K562 (cell line): ENCODE measurements at regions not wholly inside any gene's neighbourhood (a gene's known extent, or its start where the extent isn't known, plus 50 kb on each side); places are given as distances from the start of the nearest gene placed in this dataset.

Experiments used
- ATAC-seq: fragments of 200-7000 bp; cut with Tn5 transposase; 3 replicates; pipeline ENCODE4 v1.9.1; 2020; ENCODE audit warnings: moderate library complexity
- BruUV-seq: library from RNA; stranded (reverse); fragments of 400-500 nt; replicated peaks from 2 replicates; lab custom pipeline; 2021; lab: Mats Ljungman, UMichigan
- CTCF ChIA-PET: fragments of 300-600 bp; formaldehyde crosslinking; extraction: SDS; loops from one replicate; lab custom pipeline; 2021; ENCODE audit warnings: low intra/inter-chr PET ratio; lab: Yijun Ruan, JAX
- POLR2A ChIA-PET: fragments of 300-600, 350-650 bp; sonication (Branson Sonifier 250); formaldehyde crosslinking; extraction: SDS; loops from one replicate; lab custom pipeline; 2021; ENCODE audit warnings: antibody characterized with exemption, inconsistent platforms; lab: Yijun Ruan, JAX
- DNase-seq, 4 experiments: peaks; one replicate each; pipeline versions ENCODE4 v3.0.0 to v3.0.0-alpha.2; 2011 to 2018; ENCODE audit warnings: low spot score in 3 of 4, mixed read lengths in 3 of 4; ENCODE audit errors: extremely low read depth in 1 of 4
- FAIRE-seq: peaks from 2 replicates; lab custom pipeline; 2011; peaks lifted over from hg19 to GRCh38; lab: Jason Lieb, UNC
- H2AFZ ChIP-seq: 2 replicates; pipeline ENCODE4 v1.6.0; 2011; ENCODE audit warnings: low read depth, low read length, control low read depth, inconsistent platforms
- H3K27ac ChIP-seq: fragments of 200-600 bp; 3 replicates; pipeline ENCODE4 v1.8.0; 2011; ENCODE audit warnings: low read depth, mild to moderate bottlenecking, control low read depth, inconsistent platforms, low read length, moderate library complexity, mixed read lengths; ENCODE audit errors: extremely low read depth
- H3K27me3 ChIP-seq, 2 experiments: fragments of 300-600 bp in 1 of 2; 2 replicates in 1 of 2; 3 replicates in 1 of 2; pipeline versions ENCODE4 v1.6.0 to v1.8.0; 2011; ENCODE audit warnings: inconsistent platforms in 2 of 2, low read length in 2 of 2, mild to moderate bottlenecking in 1 of 2, mixed read lengths in 1 of 2, moderate library complexity in 1 of 2; ENCODE audit not compliant: control insufficient read depth in 2 of 2, insufficient read depth in 2 of 2
- H3K36me3 ChIP-seq: fragments of 300-600 bp; 3 replicates; pipeline ENCODE4 v1.8.0; 2011; ENCODE audit warnings: mild to moderate bottlenecking, low read length, inconsistent platforms; ENCODE audit not compliant: control insufficient read depth, insufficient read depth
- H3K4me1 ChIP-seq, 2 experiments: fragments of 200-600 bp in 1 of 2; replicated peaks in 1 of 2; 2 replicates in 1 of 2; 3 replicates in 1 of 2; pipeline versions ENCODE4 v1.5.1 to v1.8.0; 2011; ENCODE audit warnings: inconsistent platforms in 2 of 2, low read length in 2 of 2, mild to moderate bottlenecking in 1 of 2, mixed read lengths in 1 of 2, moderate library complexity in 1 of 2; ENCODE audit not compliant: control insufficient read depth in 2 of 2, insufficient read depth in 2 of 2
- H3K4me2 ChIP-seq: 2 replicates; pipeline ENCODE4 v1.6.1; 2011; ENCODE audit warnings: low read length, control low read depth, inconsistent platforms, mixed read lengths; ENCODE audit not compliant: insufficient read depth
- H3K4me3 ChIP-seq: fragments of 200-600 bp; sonication (generic), shearing (Covaris generic); 2 replicates; pipeline ENCODE4 v1.5.1; 2016; ENCODE audit warnings: control low read depth, inconsistent platforms
- H3K79me2 ChIP-seq: fragments of 200-600 bp; 3 replicates; pipeline ENCODE4 v1.8.0; 2011; ENCODE audit warnings: low read length, inconsistent platforms; ENCODE audit not compliant: control insufficient read depth, insufficient read depth
- H3K9ac ChIP-seq, 2 experiments: 2 replicates each; pipeline versions ENCODE4 v1.6.0 to v1.6.1; 2011; ENCODE audit warnings: low read depth in 2 of 2, low read length in 2 of 2, control low read depth in 1 of 2, inconsistent platforms in 1 of 2, mild to moderate bottlenecking in 1 of 2, mixed read lengths in 1 of 2; ENCODE audit not compliant: insufficient read depth in 1 of 2
- H3K9me1 ChIP-seq: one replicate; pipeline ENCODE4 v1.6.0; 2011; ENCODE audit warnings: inconsistent platforms, mild to moderate bottlenecking, low read length, moderate library complexity; ENCODE audit not compliant: control insufficient read depth, insufficient read depth
- H3K9me3 ChIP-seq: replicated peaks from 2 replicates; pipeline ENCODE4 v1.5.1; 2011; ENCODE audit warnings: low read depth, low read length, inconsistent platforms; ENCODE audit not compliant: control insufficient read depth, insufficient read depth
- H4K20me1 ChIP-seq: replicated peaks from 2 replicates; pipeline ENCODE4 v1.6.1; 2011; ENCODE audit warnings: low read length, inconsistent platforms, mixed read lengths; ENCODE audit not compliant: control insufficient read depth, insufficient read depth
- ESRRB ChIP-seq: fragments of 250-450 bp; sonication (Bioruptor Pico); IDR thresholded peaks from 2 replicates; pipeline ENCODE4 v1.5.0; 2020; ENCODE audit warnings: mild to moderate bottlenecking, moderate library complexity, borderline replicate concordance
- FOSL1 ChIP-seq: fragments of 200-800 bp; sonication (Bioruptor generic); conservative IDR thresholded peaks from 2 replicates; pipeline ENCODE4 v1.6.1; 2016; ENCODE audit warnings: missing genetic modification characterization, missing compliant biosample characterization
- HEY1 ChIP-seq: fragments of 250-450 bp; sonication (Bioruptor Pico); IDR thresholded peaks from 2 replicates; pipeline ENCODE4 v1.5.0; 2020; ENCODE audit warnings: mild to moderate bottlenecking, moderate library complexity, borderline replicate concordance
- HNRNPUL1 ChIP-seq: fragments of 200-400 bp; formaldehyde crosslinking; IDR thresholded peaks from 2 replicates; pipeline ENCODE4 v1.6.1; 2017; ENCODE audit warnings: low read length
- JUND ChIP-seq, 2 experiments: IDR thresholded peaks; 2 replicates in 1 of 2; 3 replicates in 1 of 2; pipeline ENCODE4 v1.6.1; 2011; ENCODE audit warnings: borderline replicate concordance in 2 of 2, low read depth in 2 of 2, low read length in 2 of 2, improper control_type of control experiment in 1 of 2, missing biosample characterization in 1 of 2, missing genetic modification characterization in 1 of 2, missing genetic modification reagents in 1 of 2
- MEIS2 ChIP-seq: fragments of 450-650 bp; IDR thresholded peaks from 2 replicates; pipeline ENCODE4 v1.6.1; 2014; ENCODE audit warnings: mild to moderate bottlenecking; ENCODE audit not compliant: partially characterized antibody
- MIER1 ChIP-seq: fragments of 450-650 bp; IDR thresholded peaks from 2 replicates; pipeline ENCODE4 v1.6.1; 2016; ENCODE audit warnings: antibody characterized with exemption, mild to moderate bottlenecking, low read depth
- PBX2 ChIP-seq, 2 experiments: IDR thresholded peaks in 1 of 2; conservative IDR thresholded peaks in 1 of 2; 2 replicates each; pipeline ENCODE4 v1.6.1; 2016; ENCODE audit warnings: low read depth in 2 of 2, mild to moderate bottlenecking in 1 of 2, missing compliant biosample characterization in 1 of 2, missing genetic modification characterization in 1 of 2, moderate library complexity in 1 of 2
- PKNOX1 ChIP-seq: fragments of 450-650 bp; IDR thresholded peaks from 2 replicates; pipeline ENCODE4 v1.6.1; 2016
- RAD51 ChIP-seq: fragments of 450-650 bp; IDR thresholded peaks from 2 replicates; pipeline ENCODE4 v1.7.1; 2016; ENCODE audit warnings: low read depth, mild to moderate bottlenecking, borderline replicate concordance
- ZNF134 ChIP-seq: fragments of 250-450 bp; sonication (Bioruptor Pico); conservative IDR thresholded peaks from 2 replicates; pipeline ENCODE4 v1.4.0; 2020
- WGBS: fragments of 100-300 bp; shearing (Covaris generic); methylation state at CpG from one replicate; pipeline ENCODE4 v1.1.6; 2016; ENCODE audit warnings: low coverage, mixed read lengths; ENCODE audit not compliant: insufficient coverage; ENCODE audit errors: missing lambda C conversion rate; 5-methylcytosine and 5-hydroxymethylcytosine counted together
- in situ Hi-C: fragments of 300-500 bp; cut with MboI; formaldehyde crosslinking; loops from 4 replicates; pipeline ENCODE4 v1.15.0; 2018; ENCODE audit warnings: inconsistent platforms, mixed read lengths
- intact Hi-C: fragments of 100-400 bp; cut with micrococcal nuclease; formaldehyde crosslinking; loops from 2 replicates; pipeline ENCODE4 v1.14.2; 2022

GRCh38 chr5:142237707-142238106, 87.1 kb downstream of the SPRY4 start:
- Histone ChIP-seq H3K9me1 (no peaks in the 10 kb centered on the region), H2AFZ (no peak overlapping the region), H3K36me3 (no peaks in the 10 kb centered on the region), H3K27me3 (peaks cover 3 to 16% of the 10 kb centered on the region in 2 experiments; a peak in 4 of 5 replicates), H3K4me3 (no peak overlapping the region), H3K4me2 (no peak overlapping the region), H3K4me1 (peaks cover 0 to 6% of the 10 kb centered on the region in 2 experiments; a peak in 1 of 5 replicates), H3K9ac (no peak overlapping the region), H3K9me3 (no peaks in the 10 kb centered on the region), H4K20me1 (no peaks in the 10 kb centered on the region), H3K27ac (no peak overlapping the region), H3K79me2 (no peaks in the 10 kb centered on the region)
- BruUV-seq, result no TSS peak
- POLR2A ChIA-PET, result interaction anchor here (1.5 kb wide), 1 partner anchor 11 kb away, joined by 5 read pairs; no protein-coding TSS in a partner anchor
- DNase-seq (no peak), ATAC-seq (no peak), FAIRE-seq (no peak)
- intact Hi-C loops (no loop called here), in situ Hi-C loops (no loop called here)
- CTCF ChIA-PET, result no interaction called here
- WGBS, result 13% methylated on average over 3 of the region's 3 CpGs
- 0 out of 2 replicates have a peak, but pooled peaks have one; percentile 23 for TF ChIP-seq FOSL1
- TF ChIP-seq MIER1, result no peak
- no peak for TF ChIP-seq HNRNPUL1
- TF ChIP-seq ZNF134 (CRISPR knock-in tag), result no peak
- TF ChIP-seq JUND (IDR thresholded peaks at IDR 0.05; ENCODE audit: borderline replicate concordance, low read depth, low read length), result 0 out of 2 replicates have a peak, but pooled peaks have one; percentile 41
- TF ChIP-seq JUND (tag; IDR thresholded peaks at IDR 0.05; ENCODE audit: borderline replicate concordance, low read depth, low read length), result no peak
- no peak for TF ChIP-seq ESRRB (CRISPR knock-in tag)
- TF ChIP-seq RAD51, result no peak
- no peak for TF ChIP-seq HEY1
- peak; percentile 10; the same call in 1 of the 2 replicates for TF ChIP-seq PBX2 (CRISPR knock-in tag; IDR thresholded peaks at IDR 0.05; ENCODE audit: low read depth)
- no peak for TF ChIP-seq PBX2 (tag; conservative IDR thresholded peaks at IDR 0.05; ENCODE audit: low read depth)
- peak; percentile 92 for TF ChIP-seq PKNOX1
- peak; percentile 64 for TF ChIP-seq MEIS2
